ENCODE measurements at regions not wholly inside any gene's neighbourhood (a gene's known extent, or its start where the extent isn't known, plus 50 kb on each side); places are given as distances from the start of the nearest gene placed in this dataset.

DNA sequence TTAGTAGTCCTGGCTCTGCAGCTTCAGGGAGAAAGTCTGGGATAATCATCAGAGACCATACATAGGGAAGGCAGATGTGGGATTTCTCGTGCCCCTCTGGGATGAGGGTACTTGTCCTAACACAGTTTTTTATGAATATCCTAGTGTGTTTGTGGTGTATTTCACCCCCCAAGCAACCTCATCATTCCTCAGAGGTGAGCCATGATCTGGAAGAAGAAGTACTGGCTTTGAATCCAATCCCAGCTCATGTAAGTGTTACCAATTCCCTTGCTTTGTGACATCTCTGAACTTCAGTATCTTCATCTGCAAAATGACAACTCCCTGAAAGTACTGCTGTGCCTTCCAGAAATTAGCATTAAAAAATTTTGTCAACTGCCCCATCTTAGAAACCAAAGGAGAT, 347.5 kb upstream of the ZMIZ1 start:
- Mint-ChIP-seq H3K27me3 (peaks cover 14 to 33% (median 26%) of the 10 kb centered on the region in 5 donors), H3K36me3 (no peaks in the 10 kb centered on the region), H3K27ac (no peak overlapping the region), H3K9me3 (no peaks in the 10 kb centered on the region), H3K4me1 (no peaks in the 10 kb centered on the region), H3K4me3 (no peak overlapping the region)
- POLR2A ChIA-PET: no interaction called here
- ATAC-seq (no peak), DNase-seq (no peak)

DNA sequence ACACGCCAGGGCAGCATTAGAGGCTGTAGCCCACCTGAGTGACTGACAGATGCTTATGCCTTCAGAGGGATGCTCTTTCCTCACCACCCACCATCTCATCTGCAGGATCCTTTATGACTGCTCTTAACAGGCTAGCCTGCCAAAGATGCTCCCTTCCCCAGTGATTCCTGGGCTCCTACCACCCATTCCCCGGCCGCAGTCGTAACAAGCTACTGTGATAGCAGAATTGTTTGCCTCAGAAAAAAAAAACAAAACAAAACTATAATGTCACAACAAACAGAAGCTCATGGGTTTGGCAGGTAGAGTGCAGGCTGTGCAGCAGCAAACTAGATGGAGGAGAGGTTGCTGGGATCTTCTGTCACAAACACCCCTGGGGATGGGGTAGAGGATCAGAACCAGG, 343.9 kb upstream of the ZMIZ1 start:
- no peak overlapping the region for H3K4me3 Mint-ChIP-seq
- ATAC-seq: no peak
- H3K27ac Mint-ChIP-seq: no peak overlapping the region
- H3K27me3 Mint-ChIP-seq: peaks cover 14 to 36% (median 23%) of the 10 kb centered on the region in 5 donors
- no peak for DNase-seq
- POLR2A ChIA-PET: no interaction called here
- H3K9me3 Mint-ChIP-seq: no peaks in the 10 kb centered on the region
- no peaks in the 10 kb centered on the region for H3K4me1 Mint-ChIP-seq
- H3K36me3 Mint-ChIP-seq: no peaks in the 10 kb centered on the region

GRCh38 chr10:78726171-78726570, 342.6 kb upstream of the ZMIZ1 start:
- ATAC-seq: no peak
- no peak overlapping the region for H3K27ac Mint-ChIP-seq
- peaks cover 8 to 26% (median 15%) of the 10 kb centered on the region in 5 donors for H3K27me3 Mint-ChIP-seq
- no peaks in the 10 kb centered on the region for H3K36me3 Mint-ChIP-seq
- no peaks in the 10 kb centered on the region for H3K4me1 Mint-ChIP-seq
- H3K9me3 Mint-ChIP-seq: no peaks in the 10 kb centered on the region
- POLR2A ChIA-PET: no interaction called here
- no peak overlapping the region for H3K4me3 Mint-ChIP-seq
- DNase-seq: no peak

- Mint-ChIP-seq H3K27me3 (peaks cover 8 to 22% (median 12%) of the 10 kb centered on the region in 5 donors), H3K4me1 (no peaks in the 10 kb centered on the region), H3K4me3 (no peak overlapping the region), H3K9me3 (no peaks in the 10 kb centered on the region), H3K36me3 (no peaks in the 10 kb centered on the region), H3K27ac (no peak overlapping the region)
- DNase-seq (no peak), ATAC-seq (no peak)
- POLR2A ChIA-PET: no interaction called here
These were observed 341.5 kb upstream of the ZMIZ1 start for GRCh38 chr10:78727251-78727650.

DNA sequence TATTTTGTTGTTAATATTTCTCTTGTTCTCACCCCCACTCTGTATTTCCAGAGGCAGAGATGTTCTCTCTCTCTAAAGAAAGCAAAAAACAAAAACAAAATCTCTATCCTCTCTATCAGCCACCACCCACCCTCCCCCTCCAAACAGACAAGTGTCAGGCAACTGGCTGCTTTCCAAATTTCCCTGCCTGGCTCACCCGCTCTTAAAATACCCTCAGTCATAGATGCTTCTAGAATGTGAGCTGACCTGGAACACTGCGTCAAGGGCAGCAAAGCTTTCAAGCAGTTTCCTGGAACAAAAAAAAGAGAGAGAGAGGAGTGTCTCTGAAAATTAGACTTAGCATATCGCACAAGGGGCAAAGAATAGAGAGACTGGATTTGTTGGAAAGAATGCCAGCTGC, 341.0 kb upstream of the ZMIZ1 start:
- Mint-ChIP-seq H3K27ac (peak overlapping the region in 1 of 10 donors; percentile 41), H3K9me3 (no peaks in the 10 kb centered on the region), H3K4me1 (no peaks in the 10 kb centered on the region), H3K27me3 (peaks cover 8 to 22% (median 12%) of the 10 kb centered on the region in 5 donors), H3K4me3 (no peak overlapping the region), H3K36me3 (no peaks in the 10 kb centered on the region)
- POLR2A ChIA-PET: no interaction called here
- ATAC-seq (no peak), DNase-seq (no peak)

DNA sequence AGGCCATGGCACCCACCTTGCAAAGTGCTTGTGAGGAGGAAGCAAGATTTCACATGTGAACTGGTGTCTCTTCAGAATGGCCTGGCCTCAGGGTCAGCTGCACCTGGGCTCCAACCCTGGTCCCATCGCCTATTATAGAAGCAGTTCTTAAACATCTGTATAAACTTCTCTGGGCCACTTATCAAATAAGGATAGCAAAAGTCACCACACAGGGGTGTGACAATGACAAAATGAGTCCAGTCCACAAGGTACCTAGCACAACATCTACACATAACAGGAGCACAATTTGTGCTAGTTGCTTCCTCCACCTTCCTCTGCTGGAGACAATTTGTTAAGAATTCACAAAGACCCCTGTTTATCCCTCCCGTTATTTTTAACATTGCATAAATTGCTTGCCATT, 340.6 kb upstream of the ZMIZ1 start:
- Mint-ChIP-seq H3K36me3 (no peaks in the 10 kb centered on the region), H3K4me3 (no peak overlapping the region), H3K9me3 (no peaks in the 10 kb centered on the region), H3K4me1 (no peaks in the 10 kb centered on the region), H3K27ac (no peak overlapping the region), H3K27me3 (peaks cover 8 to 22% (median 12%) of the 10 kb centered on the region in 5 donors)
- POLR2A ChIA-PET: no interaction called here
- ATAC-seq: no peak
- DNase-seq: no peak

DNA sequence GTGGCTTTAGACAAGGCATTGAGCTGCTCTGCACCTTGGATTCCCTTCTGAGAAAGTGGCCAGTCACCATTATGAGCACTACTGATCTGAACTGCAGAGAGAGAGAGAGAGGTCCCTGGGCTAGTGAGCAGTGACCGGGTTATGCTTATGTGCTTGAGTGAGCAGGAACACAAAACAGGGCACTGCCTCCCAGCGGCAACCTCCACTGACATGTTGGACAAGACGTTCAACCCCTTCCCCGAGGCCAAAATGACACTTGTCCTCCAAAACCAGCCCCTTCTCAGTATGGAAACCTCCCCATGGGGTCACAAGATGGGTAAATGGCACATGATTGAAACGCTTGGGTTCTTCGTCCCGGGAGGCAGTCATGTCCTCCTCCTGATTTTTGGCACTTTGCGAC, 339.4 kb upstream of the ZMIZ1 start:
- Mint-ChIP-seq H3K36me3 (no peaks in the 10 kb centered on the region), H3K4me3 (no peak overlapping the region), H3K4me1 (no peaks in the 10 kb centered on the region), H3K27me3 (peaks cover 5 to 18% (median 12%) of the 10 kb centered on the region in 5 donors), H3K27ac (no peak overlapping the region), H3K9me3 (no peaks in the 10 kb centered on the region)
- ATAC-seq (no peak), DNase-seq (no peak)
- POLR2A ChIA-PET: no interaction called here

- H3K36me3 Mint-ChIP-seq: no peaks in the 10 kb centered on the region
- H3K27ac Mint-ChIP-seq: no peak overlapping the region
- H3K4me1 Mint-ChIP-seq: no peaks in the 10 kb centered on the region
- H3K9me3 Mint-ChIP-seq: no peaks in the 10 kb centered on the region
- DNase-seq: no peak
- no peak overlapping the region for H3K4me3 Mint-ChIP-seq
- no peak for ATAC-seq
- peaks cover 5 to 19% (median 10%) of the 10 kb centered on the region in 5 donors for H3K27me3 Mint-ChIP-seq
- POLR2A ChIA-PET: no interaction called here
These were observed 339.0 kb upstream of the ZMIZ1 start for GRCh38 chr10:78729800-78730199.

DNA sequence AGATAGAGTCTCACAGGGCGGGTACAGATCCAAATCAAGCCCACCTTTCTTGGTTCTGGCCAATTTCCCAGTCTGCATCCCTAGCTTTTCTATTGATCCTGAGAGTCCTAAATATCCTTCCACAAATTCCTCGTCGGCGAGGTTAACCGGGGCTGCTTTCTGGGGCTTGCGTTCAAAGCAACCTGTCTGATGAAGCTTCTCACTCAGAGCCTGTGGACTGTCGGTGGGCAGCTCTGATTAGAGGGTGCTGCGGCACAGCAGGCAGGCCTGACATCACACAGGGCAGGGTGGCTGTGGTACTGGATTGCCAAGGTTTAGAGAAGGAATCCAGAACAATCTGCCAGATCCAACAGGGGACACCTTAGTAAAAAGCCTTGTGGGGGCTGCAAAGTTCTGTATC, 338.0 kb upstream of the ZMIZ1 start:
- Mint-ChIP-seq H3K4me3 (no peak overlapping the region), H3K4me1 (peaks cover 0 to 2% (median 0%) of the 10 kb centered on the region in 4 donors), H3K36me3 (peaks cover 0 to 2% (median 0%) of the 10 kb centered on the region in 3 donors), H3K9me3 (no peaks in the 10 kb centered on the region), H3K27ac (no peak overlapping the region), H3K27me3 (peaks cover 7 to 22% (median 13%) of the 10 kb centered on the region in 5 donors)
- no peak for DNase-seq
- ATAC-seq: no peak
- POLR2A ChIA-PET: no interaction called here

GRCh38 chr10:78731675-78732074, 337.1 kb upstream of the ZMIZ1 start:
- no peaks in the 10 kb centered on the region for H3K9me3 Mint-ChIP-seq
- no peak overlapping the region for H3K4me3 Mint-ChIP-seq
- ATAC-seq (no peak), DNase-seq (no peak)
- peaks cover 0 to 4% (median 0%) of the 10 kb centered on the region in 3 donors for H3K36me3 Mint-ChIP-seq
- H3K4me1 Mint-ChIP-seq: peaks cover 0 to 3% (median 0%) of the 10 kb centered on the region in 4 donors
- no peak overlapping the region for H3K27ac Mint-ChIP-seq
- POLR2A ChIA-PET: no interaction called here
- H3K27me3 Mint-ChIP-seq: peaks cover 9 to 32% (median 13%) of the 10 kb centered on the region in 5 donors

GRCh38 chr10:78732381-78732780, 336.4 kb upstream of the ZMIZ1 start:
- peaks cover 0 to 4% (median 0%) of the 10 kb centered on the region in 3 donors for H3K36me3 Mint-ChIP-seq
- H3K9me3 Mint-ChIP-seq: no peaks in the 10 kb centered on the region
- DNase-seq (no peak), ATAC-seq (no peak)
- H3K4me3 Mint-ChIP-seq: no peak overlapping the region
- POLR2A ChIA-PET: no interaction called here
- H3K4me1 Mint-ChIP-seq: peaks cover 0 to 6% (median 0%) of the 10 kb centered on the region in 4 donors
- H3K27me3 Mint-ChIP-seq: peaks cover 10 to 39% (median 11%) of the 10 kb centered on the region in 5 donors
- no peak overlapping the region for H3K27ac Mint-ChIP-seq

DNA sequence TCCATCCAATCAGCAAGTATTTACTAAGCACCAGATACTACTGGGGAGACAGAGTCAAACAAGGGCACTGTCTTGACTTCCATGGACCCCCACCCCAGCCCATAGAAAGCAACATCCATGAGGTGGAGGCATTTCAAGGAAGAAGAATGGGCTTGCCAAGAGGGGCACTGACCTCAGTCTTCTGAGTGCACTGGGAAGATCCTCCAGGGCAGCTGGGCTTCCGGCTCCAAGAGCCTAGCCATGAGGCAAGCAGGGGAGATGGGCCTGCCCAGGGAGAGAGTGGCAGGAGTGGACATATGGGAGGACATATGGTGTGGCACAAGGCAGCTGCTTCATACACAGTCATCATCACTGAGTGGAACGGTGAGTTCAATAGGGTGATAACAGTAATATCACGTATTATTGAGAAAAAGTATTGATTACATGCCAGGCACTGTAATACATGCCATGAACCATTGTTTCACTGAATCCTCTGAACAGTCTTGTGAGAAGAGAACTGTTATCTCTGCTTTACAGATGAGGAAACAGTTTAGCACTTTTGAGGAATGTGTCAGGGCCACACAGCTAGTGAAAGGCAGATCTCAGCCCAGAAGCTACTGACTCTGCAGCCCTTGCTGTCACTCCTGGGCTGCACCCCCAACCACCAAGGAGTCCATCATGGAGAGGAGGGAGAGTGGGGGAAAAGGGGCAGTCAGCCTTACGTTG, 331.7 kb upstream of the ZMIZ1 start:
- DNase-seq (no peak), ATAC-seq (no peak)
- Mint-ChIP-seq H3K36me3 (peaks cover 0 to 4% (median 0%) of the 10 kb centered on the region in 3 donors), H3K27ac (no peak overlapping the region), H3K27me3 (peaks cover 7 to 39% (median 11%) of the 10 kb centered on the region in 5 donors), H3K4me3 (no peak overlapping the region), H3K9me3 (no peaks in the 10 kb centered on the region), H3K4me1 (peaks cover 9 to 17% (median 11%) of the 10 kb centered on the region in 4 donors)
- POLR2A ChIA-PET: no interaction called here

DNA sequence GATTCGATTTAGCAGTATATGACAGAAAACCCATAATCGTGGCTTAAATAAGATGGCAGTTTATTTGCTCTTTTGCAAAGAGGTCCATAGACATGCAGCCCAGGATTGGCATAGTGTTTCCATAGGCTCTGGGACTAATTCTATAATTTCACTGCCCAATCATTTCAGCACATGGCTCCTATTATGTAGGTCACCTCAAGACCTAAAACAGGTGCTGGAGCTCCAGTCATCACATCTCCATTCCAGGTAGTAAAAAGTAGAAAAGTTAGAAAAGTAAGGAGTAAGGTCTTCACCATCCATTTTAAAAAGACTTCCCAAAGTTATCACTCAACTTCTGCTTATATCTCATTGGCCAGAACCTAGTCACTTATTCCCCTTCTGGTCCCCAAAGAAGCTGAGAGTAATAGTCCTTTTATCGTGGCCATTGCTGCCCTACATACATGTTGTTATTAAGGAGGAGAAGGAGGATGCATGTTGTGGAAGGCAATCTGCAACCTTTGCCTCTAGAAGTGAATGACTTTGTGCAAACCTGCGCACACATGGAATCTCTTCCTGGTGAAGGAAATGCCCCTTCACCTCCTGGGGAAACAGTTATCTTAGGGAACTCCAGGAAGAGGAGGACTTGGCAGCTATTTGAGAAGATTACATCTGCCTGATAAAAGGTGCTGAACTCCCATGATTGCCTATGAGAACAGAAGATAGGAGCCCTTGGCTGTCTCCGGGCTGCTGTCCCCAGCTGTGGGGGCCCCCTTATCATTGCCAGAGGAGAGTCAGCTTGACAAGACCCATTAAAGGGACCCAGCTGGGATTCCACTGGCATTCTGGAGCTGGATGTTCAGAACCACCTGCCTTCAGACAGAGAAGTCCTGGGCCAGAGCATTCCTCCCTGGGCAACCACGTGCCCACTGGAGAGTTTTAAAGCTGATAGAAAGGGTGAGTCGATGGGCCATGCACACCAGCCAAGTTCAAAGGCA, 330.6 kb upstream of the ZMIZ1 start:
- Mint-ChIP-seq H3K36me3 (peaks cover 0 to 4% (median 0%) of the 10 kb centered on the region in 3 donors), H3K27ac (no peak overlapping the region), H3K4me3 (no peak overlapping the region), H3K27me3 (peaks cover 7 to 39% (median 11%) of the 10 kb centered on the region in 5 donors), H3K9me3 (no peaks in the 10 kb centered on the region), H3K4me1 (peaks cover 18 to 28% (median 21%) of the 10 kb centered on the region in 4 donors)
- POLR2A ChIA-PET: no interaction called here
- ATAC-seq (no peak), DNase-seq (no peak)
